ENCODE measurements at regions not wholly inside any gene's neighbourhood (a gene's known extent, or its start where the extent isn't known, plus 50 kb on each side); places are given as distances from the start of the nearest gene placed in this dataset.

GRCh38 chr21:19236209-19236608 lies 832.6 kb upstream of the TMPRSS15 start:
- TF ChIP-seq, protein P1, sequence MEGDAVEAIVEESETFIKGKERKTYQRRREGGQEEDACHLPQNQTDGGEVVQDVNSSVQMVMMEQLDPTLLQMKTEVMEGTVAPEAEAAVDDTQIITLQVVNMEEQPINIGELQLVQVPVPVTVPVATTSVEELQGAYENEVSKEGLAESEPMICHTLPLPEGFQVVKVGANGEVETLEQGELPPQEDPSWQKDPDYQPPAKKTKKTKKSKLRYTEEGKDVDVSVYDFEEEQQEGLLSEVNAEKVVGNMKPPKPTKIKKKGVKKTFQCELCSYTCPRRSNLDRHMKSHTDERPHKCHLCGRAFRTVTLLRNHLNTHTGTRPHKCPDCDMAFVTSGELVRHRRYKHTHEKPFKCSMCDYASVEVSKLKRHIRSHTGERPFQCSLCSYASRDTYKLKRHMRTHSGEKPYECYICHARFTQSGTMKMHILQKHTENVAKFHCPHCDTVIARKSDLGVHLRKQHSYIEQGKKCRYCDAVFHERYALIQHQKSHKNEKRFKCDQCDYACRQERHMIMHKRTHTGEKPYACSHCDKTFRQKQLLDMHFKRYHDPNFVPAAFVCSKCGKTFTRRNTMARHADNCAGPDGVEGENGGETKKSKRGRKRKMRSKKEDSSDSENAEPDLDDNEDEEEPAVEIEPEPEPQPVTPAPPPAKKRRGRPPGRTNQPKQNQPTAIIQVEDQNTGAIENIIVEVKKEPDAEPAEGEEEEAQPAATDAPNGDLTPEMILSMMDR (IDR thresholded peaks at IDR 0.05; ENCODE audit: insufficient read depth, low read length, poor library complexity, severe bottlenecking) = no peak
- Histone ChIP-seq H3K36me3 (ENCODE audit: control insufficient read depth, insufficient read depth, low read length) (no peaks in the 10 kb centered on the region), H3K27me3 (ENCODE audit: control insufficient read depth, insufficient read depth, low read length) (no peaks in the 10 kb centered on the region), H3K4me3 (ENCODE audit: low read depth, low read length) (no peak overlapping the region)
- no peak for DNase-seq (ENCODE audit: low read depth)

DNA sequence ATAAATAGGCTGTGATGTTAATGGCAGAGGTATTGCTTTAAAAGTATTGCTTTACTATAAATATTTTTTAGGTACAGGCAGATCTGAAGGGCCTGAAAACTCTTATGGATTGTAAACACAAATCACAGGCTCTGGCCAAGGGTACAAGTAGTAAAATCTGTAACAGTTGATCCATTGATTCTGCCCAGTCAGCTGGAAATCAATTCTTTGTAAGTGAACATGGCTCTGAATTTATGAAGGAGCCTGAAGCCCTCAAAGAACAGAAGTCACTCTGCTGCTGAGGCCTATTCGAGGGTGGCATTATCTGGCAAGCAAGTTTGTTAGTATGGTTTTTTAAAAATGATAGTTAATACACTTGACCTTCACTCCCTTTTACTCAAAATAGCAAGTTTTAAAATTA lies 834.0 kb upstream of the TMPRSS15 start:
- Histone ChIP-seq H3K4me3 (ENCODE audit: low read depth, low read length) (no peak overlapping the region), H3K27me3 (ENCODE audit: control insufficient read depth, insufficient read depth, low read length) (no peaks in the 10 kb centered on the region), H3K36me3 (ENCODE audit: control insufficient read depth, insufficient read depth, low read length) (no peaks in the 10 kb centered on the region)
- TF ChIP-seq, protein P1 (IDR thresholded peaks at IDR 0.05; ENCODE audit: insufficient read depth, low read length, poor library complexity, severe bottlenecking) = no peak
- DNase-seq (ENCODE audit: low read depth) = no peak

DNA sequence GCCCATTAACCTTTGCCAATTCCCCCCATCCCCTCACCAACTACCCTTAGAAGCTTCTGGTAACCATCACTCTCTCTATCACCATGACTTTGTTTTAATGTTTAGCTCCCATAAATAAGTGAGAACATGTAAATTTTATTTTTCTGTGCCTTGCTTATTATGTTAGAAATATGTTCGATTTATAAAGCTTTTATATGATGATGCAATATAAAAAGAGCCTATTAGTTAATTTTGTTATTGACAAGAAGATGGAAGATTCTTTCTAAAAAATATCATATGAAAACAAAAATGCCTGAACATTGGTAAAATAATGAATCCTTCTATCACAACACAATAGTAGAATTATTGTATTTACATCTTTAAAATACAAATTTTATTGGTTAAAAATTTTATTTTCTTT lies 836.1 kb upstream of the TMPRSS15 start:
- no peaks in the 10 kb centered on the region for H3K36me3 ChIP-seq (ENCODE audit: control insufficient read depth, insufficient read depth, low read length)
- H3K27me3 ChIP-seq (ENCODE audit: control insufficient read depth, insufficient read depth, low read length) = no peaks in the 10 kb centered on the region
- no peak for DNase-seq (ENCODE audit: low read depth)
- no peak overlapping the region for H3K4me3 ChIP-seq (ENCODE audit: low read depth, low read length)
- TF ChIP-seq, protein P1 (IDR thresholded peaks at IDR 0.05; ENCODE audit: insufficient read depth, low read length, poor library complexity, severe bottlenecking) = no peak

- H3K27me3 ChIP-seq (ENCODE audit: control insufficient read depth, insufficient read depth, low read length) = no peaks in the 10 kb centered on the region
- DNase-seq (ENCODE audit: low read depth) = no peak
- H3K4me3 ChIP-seq (ENCODE audit: low read depth, low read length) = no peak overlapping the region
- TF ChIP-seq, protein P1 (IDR thresholded peaks at IDR 0.05; ENCODE audit: insufficient read depth, low read length, poor library complexity, severe bottlenecking) = no peak
- no peaks in the 10 kb centered on the region for H3K36me3 ChIP-seq (ENCODE audit: control insufficient read depth, insufficient read depth, low read length)
Measured at GRCh38 chr21:19244502-19245187, 841.1 kb upstream of the TMPRSS15 start.

DNA sequence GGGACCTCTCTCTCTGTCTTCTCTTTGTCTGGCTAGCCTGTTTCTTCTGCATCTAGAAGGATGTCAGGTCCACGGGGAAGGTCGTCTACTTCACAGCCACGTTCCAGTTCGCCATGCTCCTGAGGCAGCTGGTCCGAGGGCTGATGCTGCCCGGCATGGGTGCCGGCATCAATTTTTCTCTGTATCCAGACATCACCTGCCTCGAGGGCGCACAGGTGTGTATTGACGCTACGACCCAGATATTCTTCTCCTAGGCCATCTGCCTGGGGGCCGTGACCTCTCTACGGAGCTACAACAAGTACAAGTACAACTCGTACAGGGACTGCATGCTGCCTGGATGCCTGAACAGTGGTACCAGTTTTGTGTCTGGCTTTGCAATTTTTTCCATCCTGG lies 841.6 kb upstream of the TMPRSS15 start:
- no peak for DNase-seq (ENCODE audit: low read depth)
- H3K27me3 ChIP-seq (ENCODE audit: control insufficient read depth, insufficient read depth, low read length) = no peaks in the 10 kb centered on the region
- no peaks in the 10 kb centered on the region for H3K36me3 ChIP-seq (ENCODE audit: control insufficient read depth, insufficient read depth, low read length)
- TF ChIP-seq, protein P1 (IDR thresholded peaks at IDR 0.05; ENCODE audit: insufficient read depth, low read length, poor library complexity, severe bottlenecking) = no peak
- H3K4me3 ChIP-seq (ENCODE audit: low read depth, low read length) = no peak overlapping the region

DNA sequence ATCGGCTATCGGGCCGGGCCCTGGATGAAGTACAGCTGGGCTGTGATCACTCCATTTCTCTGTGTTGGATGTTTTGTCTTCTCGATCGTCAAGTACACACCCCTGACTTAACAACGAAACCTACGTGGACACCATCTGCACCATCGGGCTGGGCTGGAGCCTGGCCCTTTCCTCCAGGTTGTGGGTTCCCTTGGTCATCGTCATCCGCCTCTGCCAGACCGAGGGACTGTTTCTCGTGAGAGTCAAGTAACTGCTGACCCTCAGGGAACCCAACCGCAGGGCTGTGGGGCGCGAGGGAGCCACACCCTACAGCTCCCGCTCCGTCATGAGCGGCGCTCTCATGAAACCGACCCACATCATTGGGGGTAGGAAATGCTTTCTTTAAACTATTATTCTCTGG lies 842.4 kb upstream of the TMPRSS15 start:
- H3K4me3 ChIP-seq (ENCODE audit: low read depth, low read length) = no peak overlapping the region
- DNase-seq (ENCODE audit: low read depth) = no peak
- H3K36me3 ChIP-seq (ENCODE audit: control insufficient read depth, insufficient read depth, low read length) = no peaks in the 10 kb centered on the region
- TF ChIP-seq, protein P1 (IDR thresholded peaks at IDR 0.05; ENCODE audit: insufficient read depth, low read length, poor library complexity, severe bottlenecking) = no peak
- H3K27me3 ChIP-seq (ENCODE audit: control insufficient read depth, insufficient read depth, low read length) = no peaks in the 10 kb centered on the region
